ENCODE measurements at regions not wholly inside any gene's neighbourhood (a gene's known extent, or its start where the extent isn't known, plus 50 kb on each side); places are given as distances from the start of the nearest gene placed in this dataset.
A peak's percentile ranks its signal among the peaks of the same experiment; 100 is the strongest.

- H3K4me3 ChIP-seq: no peak overlapping the region
- in situ Hi-C loops (cut with MboI; ENCODE audit: low sequenced_read_pairs): loop anchor here (10.0 kb wide), 1 partner anchor 645 kb away; no protein-coding TSS in a partner anchor
- no peak for DNase-seq (ENCODE audit: low spot score in 2 of 2)
Observed at GRCh38 chr1:181159451-181160140, 71.1 kb downstream of the IER5 start.

GRCh38 chr1:181160322-181160721 is 71.8 kb downstream of the IER5 start:
- no peaks in the 10 kb centered on the region for H3K4me1 ChIP-seq
- no peak for DNase-seq (ENCODE audit: low spot score in 2 of 2)
- in situ Hi-C loops (cut with MboI; ENCODE audit: low sequenced_read_pairs): loop anchor here (10.0 kb wide), 1 partner anchor 646 kb away; no protein-coding TSS in a partner anchor

More at GRCh38 chr1:181159451-181160140, 71.1 kb downstream of the IER5 start:
- no peaks in the 10 kb centered on the region for H3K4me1 ChIP-seq
- no peaks in the 10 kb centered on the region for H3K27me3 ChIP-seq (ENCODE audit: low read depth)
- H3K9me3 ChIP-seq: no peaks in the 10 kb centered on the region
- no peaks in the 10 kb centered on the region for H3K36me3 ChIP-seq (replicated peaks)

GRCh38 chr1:181160998-181161870 is 72.7 kb downstream of the IER5 start:
- Histone ChIP-seq H3K27me3 (ENCODE audit: low read depth) (no peaks in the 10 kb centered on the region), H3K36me3 (replicated peaks) (no peaks in the 10 kb centered on the region), H3K4me1 (no peaks in the 10 kb centered on the region), H3K4me3 (no peak overlapping the region), H3K9me3 (no peaks in the 10 kb centered on the region)
- in situ Hi-C loops (cut with MboI; ENCODE audit: low sequenced_read_pairs): loop anchor here (10.0 kb wide), 1 partner anchor 646 kb away; no protein-coding TSS in a partner anchor
- no peak for DNase-seq (ENCODE audit: low spot score in 2 of 2)

More at GRCh38 chr1:181160322-181160721, 71.8 kb downstream of the IER5 start:
- Histone ChIP-seq H3K4me3 (no peak overlapping the region), H3K27me3 (ENCODE audit: low read depth) (no peaks in the 10 kb centered on the region), H3K9me3 (no peaks in the 10 kb centered on the region), H3K36me3 (replicated peaks) (no peaks in the 10 kb centered on the region)

- no peaks in the 10 kb centered on the region for H3K9me3 ChIP-seq
- in situ Hi-C loops (cut with MboI; ENCODE audit: low sequenced_read_pairs): loop anchor here (10.0 kb wide), 1 partner anchor 649 kb away; no protein-coding TSS in a partner anchor
Observed at GRCh38 chr1:181163662-181164061, 75.2 kb downstream of the IER5 start.

GRCh38 chr1:181166377-181167196 is 78.1 kb downstream of the IER5 start:
- H3K4me3 ChIP-seq: no peak overlapping the region
- H3K9me3 ChIP-seq: no peaks in the 10 kb centered on the region
- in situ Hi-C loops (cut with MboI; ENCODE audit: low sequenced_read_pairs): loop anchor here (10.0 kb wide), 1 partner anchor 652 kb away; no protein-coding TSS in a partner anchor
- H3K36me3 ChIP-seq (replicated peaks): no peaks in the 10 kb centered on the region
- H3K27me3 ChIP-seq (ENCODE audit: low read depth): no peaks in the 10 kb centered on the region
- H3K4me1 ChIP-seq: no peaks in the 10 kb centered on the region
- DNase-seq (ENCODE audit: low spot score in 2 of 2): peak; percentile 75 to 81

More at GRCh38 chr1:181163662-181164061, 75.2 kb downstream of the IER5 start:
- Histone ChIP-seq H3K4me1 (no peaks in the 10 kb centered on the region), H3K27me3 (ENCODE audit: low read depth) (no peaks in the 10 kb centered on the region), H3K36me3 (replicated peaks) (no peaks in the 10 kb centered on the region), H3K4me3 (no peak overlapping the region)
- no peak for DNase-seq (ENCODE audit: low spot score in 2 of 2)

GRCh38 chr1:181169281-181169865 is 80.9 kb downstream of the IER5 start:
- Histone ChIP-seq H3K27me3 (ENCODE audit: low read depth) (no peaks in the 10 kb centered on the region), H3K36me3 (replicated peaks) (no peaks in the 10 kb centered on the region), H3K4me1 (no peaks in the 10 kb centered on the region), H3K9me3 (peaks cover 6% of the 10 kb centered on the region; the same call in 1 of the 2 replicates), H3K4me3 (no peak overlapping the region)
- no peak for DNase-seq (ENCODE audit: low spot score in 2 of 2)
- in situ Hi-C loops (cut with MboI; ENCODE audit: low sequenced_read_pairs): loop anchor here (10.0 kb wide), 1 partner anchor 655 kb away; no protein-coding TSS in a partner anchor

- Histone ChIP-seq H3K4me3 (no peak overlapping the region), H3K27me3 (ENCODE audit: low read depth) (no peaks in the 10 kb centered on the region), H3K36me3 (replicated peaks) (no peaks in the 10 kb centered on the region), H3K4me1 (no peaks in the 10 kb centered on the region), H3K9me3 (peaks cover 6% of the 10 kb centered on the region; the same call in 1 of the 2 replicates)
- in situ Hi-C loops (cut with MboI; ENCODE audit: low sequenced_read_pairs): no loop called here
- no peak for DNase-seq (ENCODE audit: low spot score in 2 of 2)
Observed at GRCh38 chr1:181170194-181170593, 81.7 kb downstream of the IER5 start.

- no peaks in the 10 kb centered on the region for H3K4me1 ChIP-seq
- in situ Hi-C loops (cut with MboI; ENCODE audit: low sequenced_read_pairs): no loop called here
- H3K4me3 ChIP-seq: no peak overlapping the region
- H3K9me3 ChIP-seq: peaks cover 6% of the 10 kb centered on the region; the same call in 1 of the 2 replicates
- no peaks in the 10 kb centered on the region for H3K27me3 ChIP-seq (ENCODE audit: low read depth)
- no peaks in the 10 kb centered on the region for H3K36me3 ChIP-seq (replicated peaks)
- no peak for DNase-seq (ENCODE audit: low spot score in 2 of 2)
Observed at GRCh38 chr1:181172082-181172481, 83.6 kb downstream of the IER5 start.

- H3K4me3 ChIP-seq: no peak overlapping the region
- H3K9me3 ChIP-seq: peaks cover 6% of the 10 kb centered on the region; the same call in 1 of the 2 replicates
- no peak for DNase-seq (ENCODE audit: low spot score in 2 of 2)
- H3K36me3 ChIP-seq (replicated peaks): no peaks in the 10 kb centered on the region
- no peaks in the 10 kb centered on the region for H3K27me3 ChIP-seq (ENCODE audit: low read depth)
- in situ Hi-C loops (cut with MboI; ENCODE audit: low sequenced_read_pairs): no loop called here
- no peaks in the 10 kb centered on the region for H3K4me1 ChIP-seq
Observed at GRCh38 chr1:181173761-181174447, 85.4 kb downstream of the IER5 start.

GRCh38 chr1:181174861-181175260 is 86.4 kb downstream of the IER5 start:
- H3K4me3 ChIP-seq: no peak overlapping the region
- peaks cover 6% of the 10 kb centered on the region; the same call in 1 of the 2 replicates for H3K9me3 ChIP-seq
- H3K4me1 ChIP-seq: peaks cover under 1% of the 10 kb centered on the region
- in situ Hi-C loops (cut with MboI; ENCODE audit: low sequenced_read_pairs): no loop called here
- DNase-seq (ENCODE audit: low spot score in 2 of 2): no peak
- H3K36me3 ChIP-seq (replicated peaks): no peaks in the 10 kb centered on the region
- H3K27me3 ChIP-seq (ENCODE audit: low read depth): no peaks in the 10 kb centered on the region

GRCh38 chr1:181175356-181175910 is 86.9 kb downstream of the IER5 start:
- Histone ChIP-seq H3K9me3 (peaks cover 6% of the 10 kb centered on the region; the same call in 1 of the 2 replicates), H3K4me1 (peaks cover 5% of the 10 kb centered on the region), H3K4me3 (no peak overlapping the region), H3K27me3 (ENCODE audit: low read depth) (no peaks in the 10 kb centered on the region), H3K36me3 (replicated peaks) (no peaks in the 10 kb centered on the region)
- in situ Hi-C loops (cut with MboI; ENCODE audit: low sequenced_read_pairs): no loop called here
- DNase-seq (ENCODE audit: low spot score in 2 of 2): no peak

- Histone ChIP-seq H3K4me3 (no peak overlapping the region), H3K36me3 (replicated peaks) (no peaks in the 10 kb centered on the region), H3K27me3 (ENCODE audit: low read depth) (no peaks in the 10 kb centered on the region), H3K4me1 (peaks cover 5% of the 10 kb centered on the region), H3K9me3 (peaks cover 6% of the 10 kb centered on the region; the same call in 1 of the 2 replicates)
- in situ Hi-C loops (cut with MboI; ENCODE audit: low sequenced_read_pairs): no loop called here
- no peak for DNase-seq (ENCODE audit: low spot score in 2 of 2)
Observed at GRCh38 chr1:181175955-181176354, 87.5 kb downstream of the IER5 start.

Measured in HAP-1 (cell line).